ENCODE measurements at regions not wholly inside any gene's neighbourhood (a gene's known extent, or its start where the extent isn't known, plus 50 kb on each side); places are given as distances from the start of the nearest gene placed in this dataset.

DNA sequence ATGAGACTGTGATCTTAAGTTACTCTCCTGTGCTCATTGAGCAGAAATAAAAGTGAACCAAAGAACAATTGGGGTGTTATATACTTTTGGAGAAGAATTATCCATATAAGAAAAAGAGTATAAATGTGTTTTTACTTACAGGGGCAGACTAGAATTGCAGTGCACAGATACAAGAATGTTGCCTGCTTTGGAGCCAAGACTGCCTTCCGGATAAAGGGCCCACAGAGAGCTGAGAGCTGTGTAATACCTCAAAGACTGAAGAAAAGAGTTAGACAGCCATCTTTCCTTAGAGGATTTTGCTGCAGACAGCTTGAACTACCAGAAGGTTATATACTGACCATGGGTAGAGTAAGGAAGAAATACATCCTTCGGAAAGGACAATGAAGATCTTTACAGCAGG, 1235.5 kb upstream of the CITED2 start:
- TF ChIP-seq EZH2 (IDR thresholded peaks at IDR 0.05; ENCODE audit: borderline replicate concordance, insufficient read depth, low read length, poor library complexity, severe bottlenecking), result no peak
- TF ChIP-seq, protein P1, sequence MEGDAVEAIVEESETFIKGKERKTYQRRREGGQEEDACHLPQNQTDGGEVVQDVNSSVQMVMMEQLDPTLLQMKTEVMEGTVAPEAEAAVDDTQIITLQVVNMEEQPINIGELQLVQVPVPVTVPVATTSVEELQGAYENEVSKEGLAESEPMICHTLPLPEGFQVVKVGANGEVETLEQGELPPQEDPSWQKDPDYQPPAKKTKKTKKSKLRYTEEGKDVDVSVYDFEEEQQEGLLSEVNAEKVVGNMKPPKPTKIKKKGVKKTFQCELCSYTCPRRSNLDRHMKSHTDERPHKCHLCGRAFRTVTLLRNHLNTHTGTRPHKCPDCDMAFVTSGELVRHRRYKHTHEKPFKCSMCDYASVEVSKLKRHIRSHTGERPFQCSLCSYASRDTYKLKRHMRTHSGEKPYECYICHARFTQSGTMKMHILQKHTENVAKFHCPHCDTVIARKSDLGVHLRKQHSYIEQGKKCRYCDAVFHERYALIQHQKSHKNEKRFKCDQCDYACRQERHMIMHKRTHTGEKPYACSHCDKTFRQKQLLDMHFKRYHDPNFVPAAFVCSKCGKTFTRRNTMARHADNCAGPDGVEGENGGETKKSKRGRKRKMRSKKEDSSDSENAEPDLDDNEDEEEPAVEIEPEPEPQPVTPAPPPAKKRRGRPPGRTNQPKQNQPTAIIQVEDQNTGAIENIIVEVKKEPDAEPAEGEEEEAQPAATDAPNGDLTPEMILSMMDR (IDR thresholded peaks at IDR 0.05; ENCODE audit: poor library complexity, severe bottlenecking), result no peak
- TF ChIP-seq TAF1 (IDR thresholded peaks at IDR 0.05; ENCODE audit: low read depth), result no peak
- no peak for TF ChIP-seq SMC3 (conservative IDR thresholded peaks at IDR 0.05; ENCODE audit: poor library complexity)
- TF ChIP-seq RAD21 (conservative IDR thresholded peaks at IDR 0.05), result no peak
- TF ChIP-seq, protein P2, sequence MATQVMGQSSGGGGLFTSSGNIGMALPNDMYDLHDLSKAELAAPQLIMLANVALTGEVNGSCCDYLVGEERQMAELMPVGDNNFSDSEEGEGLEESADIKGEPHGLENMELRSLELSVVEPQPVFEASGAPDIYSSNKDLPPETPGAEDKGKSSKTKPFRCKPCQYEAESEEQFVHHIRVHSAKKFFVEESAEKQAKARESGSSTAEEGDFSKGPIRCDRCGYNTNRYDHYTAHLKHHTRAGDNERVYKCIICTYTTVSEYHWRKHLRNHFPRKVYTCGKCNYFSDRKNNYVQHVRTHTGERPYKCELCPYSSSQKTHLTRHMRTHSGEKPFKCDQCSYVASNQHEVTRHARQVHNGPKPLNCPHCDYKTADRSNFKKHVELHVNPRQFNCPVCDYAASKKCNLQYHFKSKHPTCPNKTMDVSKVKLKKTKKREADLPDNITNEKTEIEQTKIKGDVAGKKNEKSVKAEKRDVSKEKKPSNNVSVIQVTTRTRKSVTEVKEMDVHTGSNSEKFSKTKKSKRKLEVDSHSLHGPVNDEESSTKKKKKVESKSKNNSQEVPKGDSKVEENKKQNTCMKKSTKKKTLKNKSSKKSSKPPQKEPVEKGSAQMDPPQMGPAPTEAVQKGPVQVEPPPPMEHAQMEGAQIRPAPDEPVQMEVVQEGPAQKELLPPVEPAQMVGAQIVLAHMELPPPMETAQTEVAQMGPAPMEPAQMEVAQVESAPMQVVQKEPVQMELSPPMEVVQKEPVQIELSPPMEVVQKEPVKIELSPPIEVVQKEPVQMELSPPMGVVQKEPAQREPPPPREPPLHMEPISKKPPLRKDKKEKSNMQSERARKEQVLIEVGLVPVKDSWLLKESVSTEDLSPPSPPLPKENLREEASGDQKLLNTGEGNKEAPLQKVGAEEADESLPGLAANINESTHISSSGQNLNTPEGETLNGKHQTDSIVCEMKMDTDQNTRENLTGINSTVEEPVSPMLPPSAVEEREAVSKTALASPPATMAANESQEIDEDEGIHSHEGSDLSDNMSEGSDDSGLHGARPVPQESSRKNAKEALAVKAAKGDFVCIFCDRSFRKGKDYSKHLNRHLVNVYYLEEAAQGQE (IDR thresholded peaks at IDR 0.05; ENCODE audit: borderline replicate concordance), result no peak
- Histone ChIP-seq H3F3A (ENCODE audit: insufficient read depth, low read length, poor library complexity, severe bottlenecking) (no peaks in the 10 kb centered on the region), H3K9me3 (ENCODE audit: low read length) (no peaks in the 10 kb centered on the region), H3K9me2 (ENCODE audit: insufficient read depth, low read length) (no peaks in the 10 kb centered on the region), H3K9ac (ENCODE audit: low read length) (no peak overlapping the region), H3K4me2 (ENCODE audit: low read length) (no peak overlapping the region), H3K4me3 (ENCODE audit: low read length) (no peak overlapping the region), H4K20me1 (ENCODE audit: insufficient read depth) (no peaks in the 10 kb centered on the region), H3K79me2 (replicated peaks; ENCODE audit: insufficient read depth, low read length) (no peaks in the 10 kb centered on the region), H3K36me3 (ENCODE audit: insufficient read depth, low read length) (no peaks in the 10 kb centered on the region), H3K27ac (ENCODE audit: low read length) (no peak overlapping the region), H2AFZ (ENCODE audit: low read depth, low read length) (no peak overlapping the region), H3K27me3 (ENCODE audit: insufficient read depth, low read depth, low read length) (no peaks in the 10 kb centered on the region)

DNA sequence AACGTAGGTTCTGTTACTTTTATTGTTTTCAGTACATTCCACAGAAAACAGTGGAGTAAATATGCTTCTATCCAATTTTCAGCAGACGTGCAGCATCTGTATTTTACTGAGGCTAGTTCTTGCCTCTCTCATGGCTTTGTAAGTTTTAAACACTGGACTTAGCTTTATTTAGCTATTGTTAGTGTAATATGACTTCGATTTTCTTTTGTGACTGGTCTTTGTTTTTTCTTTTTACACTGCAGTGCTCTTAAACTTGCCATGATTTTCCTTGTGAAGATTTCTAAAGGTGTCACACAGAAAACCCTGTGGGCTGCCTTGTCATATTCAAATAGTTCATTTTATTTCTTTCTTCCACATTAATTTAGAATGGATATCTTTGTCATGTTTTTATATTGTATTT, 1234.9 kb upstream of the CITED2 start:
- H3K27ac ChIP-seq (ENCODE audit: low read length), result no peak overlapping the region

More for the DNA sequence above, 1234.9 kb upstream of the CITED2 start:
- Histone ChIP-seq H3K4me2 (ENCODE audit: low read length) (no peak overlapping the region), H3K9me3 (ENCODE audit: low read length) (no peaks in the 10 kb centered on the region), H2AFZ (ENCODE audit: low read depth, low read length) (peak overlapping the region; percentile 7), H3K27me3 (ENCODE audit: insufficient read depth, low read depth, low read length) (no peaks in the 10 kb centered on the region), H4K20me1 (ENCODE audit: insufficient read depth) (no peaks in the 10 kb centered on the region), H3K36me3 (ENCODE audit: insufficient read depth, low read length) (no peaks in the 10 kb centered on the region), H3K9ac (ENCODE audit: low read length) (no peak overlapping the region), H3K79me2 (replicated peaks; ENCODE audit: insufficient read depth, low read length) (no peaks in the 10 kb centered on the region), H3F3A (ENCODE audit: insufficient read depth, low read length, poor library complexity, severe bottlenecking) (no peaks in the 10 kb centered on the region), H3K9me2 (ENCODE audit: insufficient read depth, low read length) (no peaks in the 10 kb centered on the region), H3K4me3 (ENCODE audit: low read length) (no peak overlapping the region)
- TF ChIP-seq, protein P1 (IDR thresholded peaks at IDR 0.05; ENCODE audit: poor library complexity, severe bottlenecking), result no peak
- no peak for TF ChIP-seq TAF1 (IDR thresholded peaks at IDR 0.05; ENCODE audit: low read depth)

Measured in neural cell (in vitro differentiated cells).